ENCODE measurements at regions not wholly inside any gene's neighbourhood (a gene's known extent, or its start where the extent isn't known, plus 50 kb on each side); places are given as distances from the start of the nearest gene placed in this dataset.
A peak's percentile ranks its signal among the peaks of the same experiment; 100 is the strongest.

- no peak for DNase-seq (ENCODE audit: low read depth)
Observed at GRCh38 chr5:68431186-68431585, 215.6 kb downstream of the PIK3R1 start.

- DNase-seq (ENCODE audit: low read depth) = no peak
Observed at GRCh38 chr5:68431601-68432337, 216.2 kb downstream of the PIK3R1 start.

DNA sequence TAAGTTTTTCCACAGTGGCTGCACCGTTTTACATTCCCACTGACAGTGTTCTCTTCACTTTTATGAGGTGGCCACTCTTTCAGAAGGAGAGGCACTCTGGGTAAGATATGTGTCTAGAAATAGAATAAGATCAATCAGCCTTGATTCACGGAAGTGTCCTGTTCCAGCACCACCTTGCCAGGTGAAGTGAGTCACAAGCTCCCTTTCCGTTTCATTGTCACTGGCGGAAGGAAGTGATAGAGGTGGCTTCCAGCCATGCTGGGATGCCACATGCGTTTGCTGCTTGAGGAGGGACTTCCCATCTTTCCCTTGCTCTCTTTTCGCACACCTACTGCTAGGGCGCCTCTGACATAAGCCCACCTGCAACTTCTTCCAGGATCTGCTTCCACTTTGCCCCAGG, 217.1 kb downstream of the PIK3R1 start:
- DNase-seq (ENCODE audit: low read depth) = peak; percentile 20

DNA sequence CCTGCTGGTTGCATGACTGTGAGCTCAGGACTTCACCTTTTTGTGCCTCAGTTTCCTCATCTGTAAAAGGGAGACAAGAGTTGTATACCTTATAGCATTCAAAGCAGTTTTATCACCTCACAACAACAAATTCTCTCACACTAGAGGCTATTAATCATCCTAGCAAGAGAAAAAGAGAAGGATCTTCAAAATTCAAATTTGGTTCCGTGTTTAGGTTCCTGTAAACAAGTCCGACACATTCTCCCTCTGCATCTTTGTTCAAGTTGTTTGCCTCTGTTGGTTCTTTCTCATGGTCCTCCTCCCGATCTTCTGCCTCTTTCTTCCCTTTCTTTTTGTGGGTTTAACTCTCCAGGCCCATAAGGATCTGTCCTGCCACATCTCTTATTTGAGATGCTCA, 218.0 kb downstream of the PIK3R1 start:
- DNase-seq (ENCODE audit: low read depth) = no peak

DNA sequence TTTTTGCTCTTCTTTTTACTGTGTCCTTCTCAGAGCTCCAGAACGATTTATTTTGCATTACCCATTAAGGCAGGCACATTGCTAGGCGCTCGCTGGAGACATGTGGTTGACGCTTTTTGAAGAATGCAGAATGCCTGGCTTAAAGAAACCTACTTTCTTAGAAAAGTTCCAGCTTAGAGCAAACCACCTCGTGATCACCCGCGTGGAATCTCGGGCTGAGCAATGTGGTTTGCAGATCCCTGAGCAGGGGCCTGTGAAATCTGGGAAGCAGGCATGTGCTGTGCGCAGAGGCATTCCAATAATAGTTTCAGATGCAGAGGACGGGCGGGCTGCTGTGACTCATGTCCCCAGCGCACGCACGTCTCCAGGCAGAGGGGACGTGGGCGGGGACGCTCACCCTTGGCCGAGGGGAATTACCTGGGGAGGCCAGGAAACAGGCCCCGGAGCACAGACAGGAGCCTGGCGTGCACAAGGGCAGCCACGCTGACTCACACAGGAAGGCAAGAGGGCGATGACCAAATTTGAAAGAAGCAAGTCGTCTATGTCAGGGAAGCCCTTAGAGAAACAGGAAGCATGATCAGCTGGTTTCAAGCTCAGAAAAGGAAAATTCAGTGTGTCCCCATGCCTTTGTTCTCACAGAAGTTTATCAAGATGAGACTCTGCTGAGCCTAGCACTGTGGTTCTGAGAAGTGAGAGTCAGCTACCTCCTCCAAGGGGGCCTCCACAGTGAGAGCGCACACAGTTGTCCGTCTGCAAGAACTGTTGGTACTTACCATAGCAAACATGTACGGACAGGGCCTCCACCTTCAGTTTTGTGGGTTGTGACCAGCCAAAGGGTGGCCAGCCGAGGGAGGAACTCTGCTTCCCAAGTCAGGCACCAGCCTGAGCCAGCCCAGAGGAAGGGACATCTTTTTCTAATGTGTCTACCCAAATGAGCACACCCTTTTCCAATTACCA, 218.6 kb downstream of the PIK3R1 start:
- DNase-seq (ENCODE audit: low read depth) = peak; percentile 93

GRCh38 chr5:68435611-68436010, 220.1 kb downstream of the PIK3R1 start:
- no peak for DNase-seq (ENCODE audit: low read depth)

- DNase-seq (ENCODE audit: low read depth) = no peak
Observed at GRCh38 chr5:68436686-68437520, 221.3 kb downstream of the PIK3R1 start.

DNA sequence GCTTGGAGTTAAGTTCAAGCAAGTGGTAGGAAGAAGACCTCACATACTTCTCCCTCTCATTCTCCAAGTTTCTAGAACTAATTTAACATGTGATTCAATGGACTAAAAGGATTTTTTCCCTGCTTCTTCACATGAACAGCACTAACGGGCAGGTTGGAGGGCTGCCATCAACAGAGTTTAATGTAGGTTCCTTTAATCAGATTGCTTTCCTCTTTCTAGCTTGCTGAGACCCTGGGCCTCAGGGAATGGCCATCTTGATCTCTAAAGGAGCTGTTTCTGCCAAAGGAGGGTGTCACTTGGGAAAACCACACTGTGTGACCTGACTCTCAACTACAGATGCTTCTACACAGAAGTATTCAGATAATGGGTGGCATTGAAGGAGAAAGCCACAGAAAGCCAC, 223.3 kb downstream of the PIK3R1 start:
- no peak for DNase-seq (ENCODE audit: low read depth)

GRCh38 chr5:68440245-68440644, 224.7 kb downstream of the PIK3R1 start:
- DNase-seq (ENCODE audit: low read depth) = no peak

- no peak for DNase-seq (ENCODE audit: low read depth)
Observed at GRCh38 chr5:68440651-68441050, 225.1 kb downstream of the PIK3R1 start.

DNA sequence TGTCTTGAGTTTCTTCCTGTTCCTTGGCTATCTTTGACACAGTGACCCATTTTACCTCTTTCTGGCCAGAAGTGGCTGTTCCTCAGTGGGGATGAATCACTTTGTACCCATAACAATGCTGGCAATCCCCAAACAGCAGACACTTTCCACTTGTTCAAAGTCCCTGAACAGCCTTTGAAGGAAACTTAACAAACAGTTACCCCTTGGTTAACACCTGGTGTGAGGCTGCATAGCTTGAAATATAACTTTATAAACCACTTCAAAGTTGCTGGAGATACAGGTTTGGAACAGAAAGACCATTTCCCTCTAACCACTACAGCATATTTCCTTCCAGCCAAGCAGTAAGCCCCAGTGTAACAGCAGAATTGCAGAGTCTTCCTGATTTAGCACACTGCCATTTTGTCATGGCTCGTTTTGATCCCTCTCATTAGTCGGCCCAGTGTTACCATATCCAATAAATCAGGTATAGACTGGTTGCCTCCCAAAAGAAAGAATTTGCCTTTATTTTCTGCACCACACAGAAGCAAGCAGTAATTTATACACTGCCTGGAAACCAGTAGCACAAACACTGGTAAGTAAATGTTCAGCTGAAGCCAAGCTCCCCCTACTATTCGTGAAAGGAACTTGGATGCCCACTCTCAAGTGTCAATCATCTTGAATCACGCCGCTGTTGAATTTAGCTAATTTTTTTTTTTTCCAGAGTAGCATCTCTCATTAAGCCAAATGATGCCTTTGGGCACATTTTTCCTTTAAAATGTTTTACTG, 225.9 kb downstream of the PIK3R1 start:
- DNase-seq (ENCODE audit: low read depth) = no peak

DNA sequence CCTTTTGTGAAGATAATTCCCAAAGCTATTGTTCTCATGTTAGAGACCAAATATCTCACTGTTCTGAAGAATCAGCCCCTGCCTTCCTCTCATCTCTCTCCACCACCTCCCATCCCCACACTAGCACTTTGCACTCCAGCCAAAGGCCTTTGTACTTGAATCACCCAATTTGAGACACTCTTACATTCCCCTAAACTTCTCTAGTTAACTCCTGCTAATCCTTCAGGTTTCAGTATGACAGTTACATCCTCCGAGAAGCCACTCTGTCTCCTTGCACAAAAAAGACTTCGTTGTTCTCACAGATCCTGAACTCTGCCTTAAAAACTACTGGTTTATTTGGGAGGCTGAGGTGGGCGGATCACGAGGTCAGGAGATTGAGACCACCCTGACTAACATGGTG, 227.5 kb downstream of the PIK3R1 start:
- no peak for DNase-seq (ENCODE audit: low read depth)

- DNase-seq (ENCODE audit: low read depth) = no peak
Observed at GRCh38 chr5:68444048-68444447, 228.5 kb downstream of the PIK3R1 start.

- DNase-seq (ENCODE audit: low read depth) = no peak
Observed at GRCh38 chr5:68444833-68445232, 229.3 kb downstream of the PIK3R1 start.

- no peak for DNase-seq (ENCODE audit: low read depth)
Observed at GRCh38 chr5:68445257-68446069, 229.9 kb downstream of the PIK3R1 start.

- no peak for DNase-seq (ENCODE audit: low read depth)
Observed at GRCh38 chr5:68446070-68446357, 230.5 kb downstream of the PIK3R1 start.

DNA sequence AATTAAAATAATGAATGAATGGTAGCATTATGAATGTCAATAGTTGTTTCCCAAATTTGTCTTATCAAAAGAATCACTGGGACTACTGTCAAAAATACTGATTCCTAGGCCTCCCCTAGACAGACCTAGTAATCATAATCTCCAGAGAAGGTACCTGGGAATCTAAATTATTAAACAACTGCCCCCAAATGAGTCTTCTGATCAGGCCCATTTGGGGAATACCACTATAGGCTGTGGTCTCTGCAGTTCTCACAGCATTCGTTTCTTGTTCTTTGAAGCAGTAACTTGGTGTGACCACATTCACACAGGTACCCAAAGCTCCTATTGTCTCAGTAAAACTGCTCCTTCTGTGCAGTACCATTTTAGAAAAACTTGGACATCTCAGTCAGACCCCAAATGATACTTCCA, 230.9 kb downstream of the PIK3R1 start:
- no peak for DNase-seq (ENCODE audit: low read depth)

- DNase-seq (ENCODE audit: low read depth) = no peak
Observed at GRCh38 chr5:68447136-68447929, 231.8 kb downstream of the PIK3R1 start.

DNA sequence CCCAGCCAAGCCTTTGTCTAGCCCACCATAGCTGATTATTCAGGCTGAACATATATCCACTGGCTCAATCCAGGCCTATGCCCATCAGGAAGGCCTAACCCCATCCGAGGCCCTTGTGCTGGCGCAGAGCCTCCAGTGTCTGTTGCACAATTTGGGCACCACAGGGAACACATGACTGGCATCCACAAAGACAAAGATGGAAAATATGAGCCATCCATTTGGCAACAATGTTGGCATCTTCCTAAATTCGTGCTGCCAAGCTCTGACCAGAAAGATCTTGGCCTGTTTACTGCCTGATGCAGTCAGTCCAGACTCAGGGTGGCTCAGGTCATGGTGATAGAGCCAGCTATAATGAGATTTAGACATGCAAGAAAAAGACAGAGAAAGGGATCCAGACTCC, 233.8 kb downstream of the PIK3R1 start:
- no peak for DNase-seq (ENCODE audit: low read depth)

DNA sequence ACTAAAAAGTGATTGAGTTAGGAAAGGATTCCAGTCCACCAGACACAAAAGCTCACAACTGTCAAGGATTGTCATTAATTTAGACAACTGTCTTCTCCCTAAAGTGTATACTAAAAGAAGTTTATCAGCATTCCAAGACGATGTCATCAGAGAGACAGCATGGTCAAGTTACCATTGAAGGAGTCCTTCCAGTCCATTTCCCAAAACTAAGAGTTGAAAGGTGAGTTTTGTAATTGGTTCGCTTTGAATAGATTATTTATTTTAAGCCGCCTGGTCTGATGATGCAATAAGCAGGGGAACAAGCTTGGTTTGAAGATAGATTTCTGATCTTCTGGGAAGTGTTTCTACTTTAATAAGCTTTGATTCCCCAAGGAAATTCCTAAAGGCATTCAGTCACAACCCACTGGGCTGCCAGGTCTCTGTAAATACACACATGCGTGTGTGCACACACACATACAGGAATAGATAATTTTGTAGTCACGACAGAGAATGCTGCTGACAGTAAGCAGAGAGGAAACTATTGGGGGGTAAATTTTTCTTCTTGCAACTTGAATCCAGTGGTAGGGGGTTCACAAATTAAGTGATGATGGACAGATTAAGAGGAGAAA, 234.8 kb downstream of the PIK3R1 start:
- DNase-seq (ENCODE audit: low read depth) = no peak
